Brain microvascular endothelial cell (primary cell): ENCODE measurements at regions not wholly inside any gene's neighbourhood (a gene's known extent, or its start where the extent isn't known, plus 50 kb on each side); places are given as distances from the start of the nearest gene placed in this dataset.

Experiments used
- DNase-seq: peaks from one replicate; pipeline ENCODE4 v3.0.0-alpha.2; 2020
- H3K27ac ChIP-seq: fragments of 250-450 bp; sonication (Bioruptor Pico); 2 replicates; pipeline ENCODE4 v1.5.1; 2020; ENCODE audit warnings: mild to moderate bottlenecking, moderate library complexity
- H3K27me3 ChIP-seq: fragments of 250-450 bp; sonication (Bioruptor Pico); replicated peaks from 2 replicates; pipeline ENCODE4 v1.5.1; 2020; ENCODE audit warnings: mild to moderate bottlenecking
- H3K36me3 ChIP-seq: fragments of 250-450 bp; sonication (Bioruptor Pico); replicated peaks from 2 replicates; pipeline ENCODE4 v1.5.1; 2020; ENCODE audit warnings: mild to moderate bottlenecking
- H3K4me3 ChIP-seq: 2 replicates; pipeline ENCODE4 v1.5.1; 2011; ENCODE audit warnings: low read depth, mild to moderate bottlenecking, control low read depth, low read length, moderate library complexity
- CTCF ChIP-seq: IDR thresholded peaks from 2 replicates; pipeline ENCODE4 v1.5.1; 2011; ENCODE audit warnings: low read depth, mild to moderate bottlenecking, moderate library complexity, low read length, control low read depth, inconsistent platforms; ENCODE audit errors: missing control alignments
- in situ Hi-C: cut with HindIII; loops from 2 replicates; pipeline ENCODE4 v1.10.0; 2017; ENCODE audit warnings: low sequenced_read_pairs, low pct_ligation_motif_present

GRCh38 chr2:59149271-59149670 lies 908.1 kb upstream of the FANCL start:
- Histone ChIP-seq H3K36me3 (no peaks in the 10 kb centered on the region), H3K27me3 (no peaks in the 10 kb centered on the region), H3K27ac (no peak overlapping the region), H3K4me3 (no peak overlapping the region)
- no peak for DNase-seq
- in situ Hi-C loops = no loop called here
- TF ChIP-seq CTCF = no peak

- no peak for TF ChIP-seq CTCF
- in situ Hi-C loops = no loop called here
- Histone ChIP-seq H3K27me3 (no peaks in the 10 kb centered on the region), H3K4me3 (no peak overlapping the region), H3K36me3 (no peaks in the 10 kb centered on the region), H3K27ac (no peak overlapping the region)
- no peak for DNase-seq
Measured at GRCh38 chr2:59112258-59112657, 871.1 kb upstream of the FANCL start.

- Histone ChIP-seq H3K4me3 (no peak overlapping the region), H3K27ac (no peak overlapping the region), H3K36me3 (no peaks in the 10 kb centered on the region), H3K27me3 (no peaks in the 10 kb centered on the region)
- no peak for DNase-seq
- in situ Hi-C loops = no loop called here
- no peak for TF ChIP-seq CTCF
Measured at GRCh38 chr2:59096973-59097372, 855.8 kb upstream of the FANCL start.

- no peaks in the 10 kb centered on the region for H3K36me3 ChIP-seq
- in situ Hi-C loops = no loop called here
Measured at GRCh38 chr2:59093571-59093970, 852.4 kb upstream of the FANCL start.

GRCh38 chr2:59084326-59084725 lies 843.2 kb upstream of the FANCL start:
- no peak for TF ChIP-seq CTCF
- no peaks in the 10 kb centered on the region for H3K36me3 ChIP-seq
- no peak for DNase-seq
- no peak overlapping the region for H3K4me3 ChIP-seq
- H3K27ac ChIP-seq = no peak overlapping the region
- H3K27me3 ChIP-seq = no peaks in the 10 kb centered on the region
- in situ Hi-C loops = no loop called here

More at GRCh38 chr2:59093571-59093970, 852.4 kb upstream of the FANCL start:
- Histone ChIP-seq H3K4me3 (no peak overlapping the region), H3K27me3 (no peaks in the 10 kb centered on the region), H3K27ac (no peak overlapping the region)
- no peak for DNase-seq
- no peak for TF ChIP-seq CTCF

GRCh38 chr2:59083075-59083828 lies 842.1 kb upstream of the FANCL start:
- Histone ChIP-seq H3K36me3 (no peaks in the 10 kb centered on the region), H3K4me3 (no peak overlapping the region), H3K27ac (no peak overlapping the region), H3K27me3 (no peaks in the 10 kb centered on the region)
- in situ Hi-C loops = no loop called here
- DNase-seq = no peak
- TF ChIP-seq CTCF = no peak
